Gastroesophageal sphincter (tissue), 3 donors: ENCODE measurements at regions not wholly inside any gene's neighbourhood (a gene's known extent, or its start where the extent isn't known, plus 50 kb on each side); places are given as distances from the start of the nearest gene placed in this dataset.

ENCODE experiments used
- EP300 ChIP-seq: sonication (generic); formaldehyde crosslinking; IDR thresholded peaks from one replicate; pipeline ENCODE4 v1.6.1; 2017; ENCODE audit warnings: antibody characterized with exemption, mild to moderate bottlenecking
- TF ChIP-seq, protein P1 (sequence below), 4 experiments: fragments of 200-600 bp in 2 of 4; fragments of 450-650 bp in 2 of 4; sonication (generic) in 1 of 4; IDR thresholded peaks; one replicate each; pipeline ENCODE4 v1.5.1; 2017 to 2019; ENCODE audit warnings: antibody characterized with exemption in 4 of 4, mild to moderate bottlenecking in 2 of 4, moderate library complexity in 2 of 4

- TF ChIP-seq, protein P1, sequence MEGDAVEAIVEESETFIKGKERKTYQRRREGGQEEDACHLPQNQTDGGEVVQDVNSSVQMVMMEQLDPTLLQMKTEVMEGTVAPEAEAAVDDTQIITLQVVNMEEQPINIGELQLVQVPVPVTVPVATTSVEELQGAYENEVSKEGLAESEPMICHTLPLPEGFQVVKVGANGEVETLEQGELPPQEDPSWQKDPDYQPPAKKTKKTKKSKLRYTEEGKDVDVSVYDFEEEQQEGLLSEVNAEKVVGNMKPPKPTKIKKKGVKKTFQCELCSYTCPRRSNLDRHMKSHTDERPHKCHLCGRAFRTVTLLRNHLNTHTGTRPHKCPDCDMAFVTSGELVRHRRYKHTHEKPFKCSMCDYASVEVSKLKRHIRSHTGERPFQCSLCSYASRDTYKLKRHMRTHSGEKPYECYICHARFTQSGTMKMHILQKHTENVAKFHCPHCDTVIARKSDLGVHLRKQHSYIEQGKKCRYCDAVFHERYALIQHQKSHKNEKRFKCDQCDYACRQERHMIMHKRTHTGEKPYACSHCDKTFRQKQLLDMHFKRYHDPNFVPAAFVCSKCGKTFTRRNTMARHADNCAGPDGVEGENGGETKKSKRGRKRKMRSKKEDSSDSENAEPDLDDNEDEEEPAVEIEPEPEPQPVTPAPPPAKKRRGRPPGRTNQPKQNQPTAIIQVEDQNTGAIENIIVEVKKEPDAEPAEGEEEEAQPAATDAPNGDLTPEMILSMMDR (IDR thresholded peaks at IDR 0.05), result no peak
- no peak for TF ChIP-seq EP300
These were observed 151.4 kb downstream of the WNT7A start for GRCh38 chr3:13728487-13728886.
